CD14-positive monocyte (primary cell): ENCODE measurements at regions not wholly inside any gene's neighbourhood (a gene's known extent, or its start where the extent isn't known, plus 50 kb on each side); places are given as distances from the start of the nearest gene placed in this dataset.

ENCODE experiments used
- DNase-seq, 3 donors: peaks; one replicate each; pipeline ENCODE4 v3.0.0-alpha.2; 2011 to 2022
- H2AFZ ChIP-seq: 2 replicates; pipeline ENCODE4 v1.6.0; 2012; ENCODE audit warnings: mild to moderate bottlenecking, low read depth, low read length, inconsistent platforms; ENCODE audit not compliant: insufficient read depth, poor library complexity, severe bottlenecking
- H3K27ac ChIP-seq, 2 donors: 1 replicate in 1 of 2; 2 replicates in 1 of 2; pipeline ENCODE4 v1.5.1; 2012 to 2013; ENCODE audit warnings: low read length in 2 of 2, control low read depth in 1 of 2, inconsistent platforms in 1 of 2, low read depth in 1 of 2, mild to moderate bottlenecking in 1 of 2
- H3K27me3 ChIP-seq, 2 donors: one replicate each; pipeline versions ENCODE4 v1.6.0 to v1.6.1; 2011 to 2013; ENCODE audit warnings: low read length in 2 of 2; ENCODE audit not compliant: control insufficient read depth in 2 of 2, insufficient read depth in 2 of 2
- H3K36me3 ChIP-seq, 2 donors: replicated peaks in 1 of 2; 1 replicate in 1 of 2; 2 replicates in 1 of 2; pipeline versions ENCODE4 v1.5.1 to v1.6.1; 2012 to 2013; ENCODE audit warnings: low read length in 2 of 2, control low read depth in 1 of 2, inconsistent platforms in 1 of 2, mild to moderate bottlenecking in 1 of 2; ENCODE audit not compliant: insufficient read depth in 2 of 2, control insufficient read depth in 1 of 2
- H3K4me1 ChIP-seq, 2 donors: 1 replicate in 1 of 2; 2 replicates in 1 of 2; pipeline versions ENCODE4 v1.5.1 to v1.6.1; 2012 to 2013; ENCODE audit warnings: low read length in 2 of 2, control low read depth in 1 of 2, inconsistent platforms in 1 of 2, mild to moderate bottlenecking in 1 of 2, moderate library complexity in 1 of 2; ENCODE audit not compliant: insufficient read depth in 2 of 2, control insufficient read depth in 1 of 2
- H3K4me2 ChIP-seq: replicated peaks from 2 replicates; pipeline ENCODE3; 2012; ENCODE audit warnings: low read length, moderate library complexity, mild to moderate bottlenecking; ENCODE audit not compliant: poor library complexity, severe bottlenecking; ENCODE audit errors: extremely low read depth
- H3K4me3 ChIP-seq, 3 experiments: fragments of 200-600 bp in 1 of 3; sonication (generic) in 1 of 3; replicated peaks in 1 of 3; 1 replicate in 2 of 3; 2 replicates in 1 of 3; pipeline ENCODE4 v1.5.1; 2011 to 2013; ENCODE audit warnings: low read length in 3 of 3, mild to moderate bottlenecking in 3 of 3, control low read depth in 2 of 3, low read depth in 2 of 3, inconsistent platforms in 1 of 3, moderate library complexity in 1 of 3
- H3K79me2 ChIP-seq: 2 replicates; pipeline ENCODE4 v1.6.0; 2012; ENCODE audit warnings: mild to moderate bottlenecking, control low read depth, inconsistent platforms, low read length, moderate library complexity; ENCODE audit not compliant: insufficient read depth
- H3K9ac ChIP-seq: 2 replicates; pipeline ENCODE4 v1.6.0; 2017; ENCODE audit warnings: low read length, mild to moderate bottlenecking; ENCODE audit not compliant: insufficient read depth, poor library complexity, severe bottlenecking
- H3K9me3 ChIP-seq, 2 donors: replicated peaks in 1 of 2; 1 replicate in 1 of 2; 2 replicates in 1 of 2; pipeline versions ENCODE4 v1.5.1 to v1.6.1; 2012 to 2013; ENCODE audit warnings: low read length in 2 of 2, control low read depth in 1 of 2; ENCODE audit not compliant: control insufficient read depth in 1 of 2, insufficient read depth in 1 of 2
- H4K20me1 ChIP-seq: 2 replicates; pipeline ENCODE4 v1.6.0; 2012; ENCODE audit warnings: mild to moderate bottlenecking, low read length, control low read depth, moderate library complexity; ENCODE audit not compliant: insufficient read depth
- H3K27ac Mint-ChIP-seq, 7 donors: one replicate each; pipeline ENCODE4 v1.8.0; 2020; ENCODE audit warnings: mild to moderate bottlenecking in 7 of 7, mixed read lengths in 7 of 7, moderate library complexity in 6 of 7, inconsistent platforms in 2 of 7
- H3K27me3 Mint-ChIP-seq, 3 donors: one replicate each; pipeline ENCODE4 v1.8.0; 2021 to 2022; ENCODE audit warnings: low read depth in 3 of 3, mild to moderate bottlenecking in 3 of 3, mixed read lengths in 3 of 3, moderate library complexity in 3 of 3, inconsistent platforms in 1 of 3
- H3K36me3 Mint-ChIP-seq, 2 donors: one replicate each; pipeline ENCODE4 v1.8.0; 2020; ENCODE audit warnings: mixed read lengths in 2 of 2, inconsistent platforms in 1 of 2, mild to moderate bottlenecking in 1 of 2
- H3K4me1 Mint-ChIP-seq: one replicate; pipeline ENCODE4 v1.8.0; 2020; ENCODE audit warnings: mild to moderate bottlenecking, mixed read lengths
- H3K4me3 Mint-ChIP-seq, 2 donors: one replicate each; pipeline ENCODE4 v1.8.0; 2020; ENCODE audit warnings: mild to moderate bottlenecking in 2 of 2, mixed read lengths in 2 of 2, moderate library complexity in 1 of 2
- H3K9me3 Mint-ChIP-seq, 7 donors: one replicate each; pipeline ENCODE4 v1.8.0; 2020 to 2022; ENCODE audit warnings: mixed read lengths in 7 of 7, mild to moderate bottlenecking in 6 of 7, moderate library complexity in 6 of 7, inconsistent platforms in 2 of 7
- CTCF ChIP-seq: fragments of 200-600 bp; IDR thresholded peaks from one replicate; pipeline ENCODE4 v1.8.0; 2022; ENCODE audit warnings: antibody characterized with exemption, mild to moderate bottlenecking
- WGBS: methylation state at CpG from one replicate; pipeline ENCODE4 v1.1.5; 2013; ENCODE audit warnings: missing lambda C conversion rate; ENCODE audit not compliant: insufficient coverage; 5-methylcytosine and 5-hydroxymethylcytosine counted together
- intact Hi-C, 2 donors: fragments of 100-400 bp; cut with micrococcal nuclease; formaldehyde crosslinking; loops; one replicate each; pipeline versions ENCODE4 v1.15.0 to v1.15.1; 2023

GRCh38 chr6:66390393-66390792 is 683.4 kb upstream of the EYS start:
- intact Hi-C loops, result no loop called here
- no peaks in the 10 kb centered on the region for H3K4me1 Mint-ChIP-seq
- no peaks in the 10 kb centered on the region for H4K20me1 ChIP-seq
- H3K9me3 ChIP-seq, result peaks cover 0 to under 1% of the 10 kb centered on the region in 2 donors
- no peak overlapping the region for H3K9ac ChIP-seq
- H3K27ac Mint-ChIP-seq, result no peak overlapping the region
- no peak for DNase-seq
- no peak for TF ChIP-seq CTCF
- whole genome bisulfite sequencing, result no CpG with 5 or more reads among the region's 2 CpGs
- H3K79me2 ChIP-seq, result no peaks in the 10 kb centered on the region
- H3K4me1 ChIP-seq, result no peaks in the 10 kb centered on the region
- peaks cover 0 to 6% (median 0%) of the 10 kb centered on the region in 7 donors for H3K9me3 Mint-ChIP-seq
- H3K36me3 ChIP-seq, result no peaks in the 10 kb centered on the region
- no peak overlapping the region for H3K4me2 ChIP-seq
- no peak overlapping the region for H3K27ac ChIP-seq
- H3K27me3 Mint-ChIP-seq, result no peaks in the 10 kb centered on the region
- H3K27me3 ChIP-seq, result no peaks in the 10 kb centered on the region
- no peaks in the 10 kb centered on the region for H3K36me3 Mint-ChIP-seq
- H2AFZ ChIP-seq, result no peak overlapping the region
- no peak overlapping the region for H3K4me3 Mint-ChIP-seq
- no peak overlapping the region for H3K4me3 ChIP-seq

GRCh38 chr6:66376001-66376400 is 669.0 kb upstream of the EYS start:
- Mint-ChIP-seq H3K9me3 (peaks cover 0 to 12% (median 9%) of the 10 kb centered on the region in 7 donors), H3K27ac (no peak overlapping the region), H3K4me1 (no peaks in the 10 kb centered on the region), H3K36me3 (no peaks in the 10 kb centered on the region), H3K4me3 (no peak overlapping the region), H3K27me3 (peaks cover 0 to 1% (median 0%) of the 10 kb centered on the region in 3 donors)
- H3K9ac ChIP-seq, result no peak overlapping the region
- no peak overlapping the region for H3K4me3 ChIP-seq
- no peak for DNase-seq
- no peaks in the 10 kb centered on the region for H4K20me1 ChIP-seq
- no peaks in the 10 kb centered on the region for H3K36me3 ChIP-seq
- intact Hi-C loops, result no loop called here
- TF ChIP-seq CTCF, result no peak
- 88% methylated on average over 1 of the region's 2 CpGs for WGBS
- no peak overlapping the region for H3K27ac ChIP-seq
- H3K4me2 ChIP-seq, result no peak overlapping the region
- no peaks in the 10 kb centered on the region for H3K4me1 ChIP-seq
- no peaks in the 10 kb centered on the region for H3K79me2 ChIP-seq
- H3K9me3 ChIP-seq, result peaks cover 18 to 19% of the 10 kb centered on the region in 2 donors
- no peaks in the 10 kb centered on the region for H3K27me3 ChIP-seq
- no peak overlapping the region for H2AFZ ChIP-seq
